Liver (tissue), 3 donors: ENCODE measurements at regions not wholly inside any gene's neighbourhood (a gene's known extent, or its start where the extent isn't known, plus 50 kb on each side); places are given as distances from the start of the nearest gene placed in this dataset.

Source experiments
- HNF4A ChIP-seq, 2 donors: conservative IDR thresholded peaks; 2 replicates each; pipeline ENCODE4 v1.6.1; 2016; ENCODE audit warnings: antibody characterized with exemption in 2 of 2, mild to moderate bottlenecking in 2 of 2
- SP1 ChIP-seq: IDR thresholded peaks from 2 replicates; pipeline ENCODE4 v1.6.1; 2018; ENCODE audit warnings: antibody characterized with exemption, mild to moderate bottlenecking
- TF ChIP-seq, protein P1 (sequence below): fragments of 150-350 bp; IDR thresholded peaks from 2 replicates; pipeline ENCODE4 v1.5.1; 2017; ENCODE audit warnings: improper control_type of control experiment, low read depth, low read length; ENCODE audit not compliant: missing input control
- TF ChIP-seq, protein P2 (sequence below): IDR thresholded peaks from 2 replicates; pipeline ENCODE4 v1.6.1; 2016; ENCODE audit warnings: antibody characterized with exemption
- donor health status: healthy.
- donor health status: healthy.

DNA sequence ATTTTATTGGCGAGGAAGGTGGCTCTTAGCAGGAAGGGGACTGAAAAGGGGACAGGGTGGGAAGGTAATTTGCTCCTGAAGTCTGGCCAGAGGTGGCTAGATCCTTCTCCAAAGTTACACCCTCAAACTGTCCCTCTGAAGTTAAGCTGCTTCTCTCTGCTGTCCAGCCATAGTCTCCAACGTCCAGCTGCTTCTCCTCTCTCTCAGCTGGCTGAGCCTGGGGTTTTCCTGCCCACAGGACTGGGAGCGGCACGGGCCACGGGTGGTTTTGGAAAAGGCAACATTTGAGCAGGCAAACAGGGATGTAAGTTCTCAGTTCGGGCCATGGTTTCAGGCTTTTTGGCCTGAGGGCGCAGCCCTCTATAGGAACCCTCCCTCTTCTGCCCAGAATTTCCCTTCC is 128.3 kb downstream of the YIPF5 start:
- TF ChIP-seq, protein P1, sequence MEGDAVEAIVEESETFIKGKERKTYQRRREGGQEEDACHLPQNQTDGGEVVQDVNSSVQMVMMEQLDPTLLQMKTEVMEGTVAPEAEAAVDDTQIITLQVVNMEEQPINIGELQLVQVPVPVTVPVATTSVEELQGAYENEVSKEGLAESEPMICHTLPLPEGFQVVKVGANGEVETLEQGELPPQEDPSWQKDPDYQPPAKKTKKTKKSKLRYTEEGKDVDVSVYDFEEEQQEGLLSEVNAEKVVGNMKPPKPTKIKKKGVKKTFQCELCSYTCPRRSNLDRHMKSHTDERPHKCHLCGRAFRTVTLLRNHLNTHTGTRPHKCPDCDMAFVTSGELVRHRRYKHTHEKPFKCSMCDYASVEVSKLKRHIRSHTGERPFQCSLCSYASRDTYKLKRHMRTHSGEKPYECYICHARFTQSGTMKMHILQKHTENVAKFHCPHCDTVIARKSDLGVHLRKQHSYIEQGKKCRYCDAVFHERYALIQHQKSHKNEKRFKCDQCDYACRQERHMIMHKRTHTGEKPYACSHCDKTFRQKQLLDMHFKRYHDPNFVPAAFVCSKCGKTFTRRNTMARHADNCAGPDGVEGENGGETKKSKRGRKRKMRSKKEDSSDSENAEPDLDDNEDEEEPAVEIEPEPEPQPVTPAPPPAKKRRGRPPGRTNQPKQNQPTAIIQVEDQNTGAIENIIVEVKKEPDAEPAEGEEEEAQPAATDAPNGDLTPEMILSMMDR, result no peak
- TF ChIP-seq HNF4A (conservative IDR thresholded peaks at IDR 0.05) (no peak), SP1 (no peak)
- TF ChIP-seq, protein P2, sequence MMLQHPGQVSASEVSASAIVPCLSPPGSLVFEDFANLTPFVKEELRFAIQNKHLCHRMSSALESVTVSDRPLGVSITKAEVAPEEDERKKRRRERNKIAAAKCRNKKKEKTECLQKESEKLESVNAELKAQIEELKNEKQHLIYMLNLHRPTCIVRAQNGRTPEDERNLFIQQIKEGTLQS, result no peak
